ENCODE measurements at regions not wholly inside any gene's neighbourhood (a gene's known extent, or its start where the extent isn't known, plus 50 kb on each side); places are given as distances from the start of the nearest gene placed in this dataset.

DNA sequence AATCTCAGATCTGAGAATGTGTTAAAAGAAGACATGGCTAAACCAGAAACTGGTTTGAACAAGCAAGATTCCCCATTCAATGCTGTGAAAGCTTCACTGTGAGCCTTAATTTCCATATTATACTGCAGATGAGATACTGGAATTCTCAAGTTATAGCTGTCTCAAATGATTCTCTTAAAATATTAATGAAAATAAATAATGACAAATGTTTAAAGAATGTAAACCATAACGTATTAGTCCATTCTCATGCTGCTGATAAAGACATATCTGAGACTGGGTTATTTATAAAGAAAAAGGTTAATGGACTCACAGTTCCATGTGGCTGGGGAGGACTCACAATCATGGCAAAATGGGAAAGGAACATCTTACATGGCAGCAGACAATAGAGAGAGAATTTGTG lies 667.8 kb downstream of the SLITRK1 start:
- TF ChIP-seq, protein P1, sequence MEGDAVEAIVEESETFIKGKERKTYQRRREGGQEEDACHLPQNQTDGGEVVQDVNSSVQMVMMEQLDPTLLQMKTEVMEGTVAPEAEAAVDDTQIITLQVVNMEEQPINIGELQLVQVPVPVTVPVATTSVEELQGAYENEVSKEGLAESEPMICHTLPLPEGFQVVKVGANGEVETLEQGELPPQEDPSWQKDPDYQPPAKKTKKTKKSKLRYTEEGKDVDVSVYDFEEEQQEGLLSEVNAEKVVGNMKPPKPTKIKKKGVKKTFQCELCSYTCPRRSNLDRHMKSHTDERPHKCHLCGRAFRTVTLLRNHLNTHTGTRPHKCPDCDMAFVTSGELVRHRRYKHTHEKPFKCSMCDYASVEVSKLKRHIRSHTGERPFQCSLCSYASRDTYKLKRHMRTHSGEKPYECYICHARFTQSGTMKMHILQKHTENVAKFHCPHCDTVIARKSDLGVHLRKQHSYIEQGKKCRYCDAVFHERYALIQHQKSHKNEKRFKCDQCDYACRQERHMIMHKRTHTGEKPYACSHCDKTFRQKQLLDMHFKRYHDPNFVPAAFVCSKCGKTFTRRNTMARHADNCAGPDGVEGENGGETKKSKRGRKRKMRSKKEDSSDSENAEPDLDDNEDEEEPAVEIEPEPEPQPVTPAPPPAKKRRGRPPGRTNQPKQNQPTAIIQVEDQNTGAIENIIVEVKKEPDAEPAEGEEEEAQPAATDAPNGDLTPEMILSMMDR (conservative IDR thresholded peaks at IDR 0.05; ENCODE audit: low read depth, low read length), result no peak
- no peak for TF ChIP-seq EZH2 (IDR thresholded peaks at IDR 0.05; ENCODE audit: low read length, unreplicated experiment)
- no peak for TF ChIP-seq EZH2phosphoT487 (IDR thresholded peaks at IDR 0.05; ENCODE audit: borderline replicate concordance, low read length)
